Mammary epithelial cell (primary cell): ENCODE measurements at regions not wholly inside any gene's neighbourhood (a gene's known extent, or its start where the extent isn't known, plus 50 kb on each side); places are given as distances from the start of the nearest gene placed in this dataset.

Experiments
- EZH2 ChIP-seq: IDR thresholded peaks from 2 replicates; pipeline ENCODE4 v1.6.1; 2012; ENCODE audit warnings: low read length, inconsistent platforms, borderline replicate concordance
- TF ChIP-seq, protein P1 (sequence below), 2 donors: IDR thresholded peaks in 1 of 2; conservative IDR thresholded peaks in 1 of 2; 2 replicates each; pipeline ENCODE4 v1.5.1; 2011 to 2012; ENCODE audit warnings: inconsistent platforms in 2 of 2, low read length in 2 of 2, mild to moderate bottlenecking in 2 of 2, control low read depth in 1 of 2, low read depth in 1 of 2; ENCODE audit not compliant: insufficient read depth in 1 of 2; ENCODE audit errors: extremely low read depth in 1 of 2

DNA sequence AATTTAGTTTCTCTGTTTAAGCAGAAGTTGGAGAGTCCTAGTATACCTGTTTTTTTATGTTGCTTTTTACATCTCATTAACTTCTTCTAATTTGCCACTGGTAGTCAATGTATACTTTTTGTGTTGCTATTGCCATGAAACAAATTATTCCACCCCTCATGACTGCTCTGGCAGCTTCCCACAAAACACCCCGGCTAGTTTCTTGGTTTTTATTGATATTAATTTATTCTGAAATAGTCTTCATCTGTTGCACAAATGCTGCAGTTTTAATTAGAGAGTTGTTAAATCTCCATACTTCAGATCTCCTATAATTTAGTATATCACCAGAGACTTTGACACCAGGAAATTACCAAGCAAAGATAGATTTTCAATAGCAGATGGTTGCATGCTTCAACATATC is 1159.3 kb upstream of the PRR20A start:
- TF ChIP-seq, protein P1, sequence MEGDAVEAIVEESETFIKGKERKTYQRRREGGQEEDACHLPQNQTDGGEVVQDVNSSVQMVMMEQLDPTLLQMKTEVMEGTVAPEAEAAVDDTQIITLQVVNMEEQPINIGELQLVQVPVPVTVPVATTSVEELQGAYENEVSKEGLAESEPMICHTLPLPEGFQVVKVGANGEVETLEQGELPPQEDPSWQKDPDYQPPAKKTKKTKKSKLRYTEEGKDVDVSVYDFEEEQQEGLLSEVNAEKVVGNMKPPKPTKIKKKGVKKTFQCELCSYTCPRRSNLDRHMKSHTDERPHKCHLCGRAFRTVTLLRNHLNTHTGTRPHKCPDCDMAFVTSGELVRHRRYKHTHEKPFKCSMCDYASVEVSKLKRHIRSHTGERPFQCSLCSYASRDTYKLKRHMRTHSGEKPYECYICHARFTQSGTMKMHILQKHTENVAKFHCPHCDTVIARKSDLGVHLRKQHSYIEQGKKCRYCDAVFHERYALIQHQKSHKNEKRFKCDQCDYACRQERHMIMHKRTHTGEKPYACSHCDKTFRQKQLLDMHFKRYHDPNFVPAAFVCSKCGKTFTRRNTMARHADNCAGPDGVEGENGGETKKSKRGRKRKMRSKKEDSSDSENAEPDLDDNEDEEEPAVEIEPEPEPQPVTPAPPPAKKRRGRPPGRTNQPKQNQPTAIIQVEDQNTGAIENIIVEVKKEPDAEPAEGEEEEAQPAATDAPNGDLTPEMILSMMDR (conservative IDR thresholded peaks at IDR 0.05 in 1 of 2, IDR thresholded peaks at IDR 0.05 in 1 of 2; ENCODE audit: extremely low read depth in 1 of 2, insufficient read depth in 1 of 2, low read depth in 1 of 2, low read length in 2 of 2) = no peak
- no peak for TF ChIP-seq EZH2
